HCT116 (cell line): ENCODE measurements at regions not wholly inside any gene's neighbourhood (a gene's known extent, or its start where the extent isn't known, plus 50 kb on each side); places are given as distances from the start of the nearest gene placed in this dataset.

Experiments
- ATAC-seq: fragments of 200-7000 bp; cut with Tn5 transposase; 2 replicates; pipeline ENCODE4 v1.9.1; 2020; ENCODE audit warnings: mild to moderate bottlenecking, moderate library complexity
- BruUV-seq: library from RNA; stranded (reverse); fragments of 400-500 nt; replicated peaks from 2 replicates; lab custom pipeline; 2021; lab: Mats Ljungman, UMichigan
- CTCF ChIA-PET: fragments of 300-600 bp; sonication (Branson Sonifier 250); formaldehyde crosslinking; loops from one replicate; lab custom pipeline; 2021; ENCODE audit warnings: antibody characterized with exemption; lab: Charles Lee
- POLR2A ChIA-PET: fragments of 300-600, 350-600 bp; sonication (Branson Sonifier 250); formaldehyde crosslinking; loops from one replicate; lab custom pipeline; 2021; ENCODE audit warnings: antibody characterized with exemption; lab: Charles Lee
- RAD21 ChIA-PET, 2 experiments: fragments of 300-600 bp; sonication (Branson Sonifier 250); formaldehyde crosslinking; loops; one replicate each; lab custom pipeline; 2023; ENCODE audit warnings: low total read pairs in 2 of 2; ENCODE audit not compliant: uncharacterized antibody in 2 of 2, unreplicated experiment in 2 of 2, low non-redundant PET in 1 of 2; lab: Charles Lee
- DNase-seq: peaks from one replicate; pipeline ENCODE4 v3.0.0-alpha.2; 2010; ENCODE audit warnings: low read depth, low spot score
- H2AFZ ChIP-seq: fragments of 200-600 bp; shearing (Covaris generic), sonication (generic); 2 replicates; pipeline ENCODE4 v1.6.1; 2017; ENCODE audit warnings: low read depth, mixed run types, mixed read lengths, antibody characterized with exemption, low read length; ENCODE audit not compliant: poor library complexity, severe bottlenecking
- H3K27ac ChIP-seq: 2 replicates; pipeline ENCODE4 v1.5.1; 2012; ENCODE audit warnings: low read depth, low read length
- H3K27me3 ChIP-seq: fragments of 200-600 bp; sonication (generic); 2 replicates; pipeline ENCODE4 v1.6.1; 2016; ENCODE audit warnings: mixed run types, low read length, mixed read lengths; ENCODE audit not compliant: insufficient read depth
- H3K36me3 ChIP-seq, 2 experiments: fragments of 200-500 bp in 1 of 2; fragments of 200-600 bp in 1 of 2; sonication (Bioruptor generic) in 1 of 2; sonication (generic) in 1 of 2; 2 replicates each; pipeline versions ENCODE4 v1.5.1 to v1.6.1; 2014 to 2016; ENCODE audit warnings: low read length in 2 of 2, inconsistent platforms in 1 of 2, mixed read lengths in 1 of 2, mixed run types in 1 of 2; ENCODE audit not compliant: insufficient read depth in 2 of 2, control insufficient read depth in 1 of 2
- H3K4me1 ChIP-seq, 2 experiments: fragments of 200-600 bp in 1 of 2; sonication (generic) in 1 of 2; 2 replicates each; pipeline versions ENCODE4 v1.5.1 to v1.6.1; 2012 to 2017; ENCODE audit warnings: low read length in 2 of 2, inconsistent platforms in 1 of 2, mild to moderate bottlenecking in 1 of 2, mixed read lengths in 1 of 2, mixed run types in 1 of 2, moderate library complexity in 1 of 2; ENCODE audit not compliant: insufficient read depth in 2 of 2, control insufficient read depth in 1 of 2
- H3K4me2 ChIP-seq: fragments of 200-600 bp; sonication (generic); 2 replicates; pipeline ENCODE4 v1.6.1; 2017; ENCODE audit warnings: mixed run types, low read length, mixed read lengths
- H3K4me3 ChIP-seq, 2 experiments: fragments of 200-600 bp in 1 of 2; sonication (generic) in 1 of 2; replicated peaks in 1 of 2; 2 replicates each; pipeline ENCODE4 v1.5.1; 2011 to 2016; ENCODE audit warnings: low read length in 2 of 2, control low read depth in 1 of 2, low read depth in 1 of 2, mild to moderate bottlenecking in 1 of 2, mixed read lengths in 1 of 2, mixed run types in 1 of 2
- H3K79me2 ChIP-seq: fragments of 200-600 bp; sonication (generic); 2 replicates; pipeline ENCODE4 v1.6.1; 2017; ENCODE audit warnings: mild to moderate bottlenecking, mixed run types, low read length, moderate library complexity, mixed read lengths; ENCODE audit not compliant: insufficient read depth
- H3K9ac ChIP-seq: fragments of 200-600 bp; sonication (generic); 2 replicates; pipeline ENCODE4 v1.6.1; 2016; ENCODE audit warnings: low read length, mixed read lengths
- H3K9me2 ChIP-seq: fragments of 200-600 bp; sonication (generic), shearing (Covaris generic); 2 replicates; pipeline ENCODE4 v1.6.1; 2017; ENCODE audit warnings: mixed run types, mild to moderate bottlenecking, moderate library complexity; ENCODE audit not compliant: insufficient read depth
- H3K9me3 ChIP-seq, 2 experiments: fragments of 200-500 bp in 1 of 2; fragments of 200-600 bp in 1 of 2; sonication (Bioruptor generic) in 1 of 2; sonication (generic) in 1 of 2; 2 replicates each; pipeline ENCODE4 v1.6.1; 2014 to 2017; ENCODE audit warnings: low read length in 2 of 2, mixed read lengths in 2 of 2, inconsistent platforms in 1 of 2, low read depth in 1 of 2, mild to moderate bottlenecking in 1 of 2, mixed run types in 1 of 2, moderate library complexity in 1 of 2; ENCODE audit not compliant: control insufficient read depth in 1 of 2, insufficient read depth in 1 of 2
- H4K20me1 ChIP-seq: fragments of 200-600 bp; sonication (generic), shearing (Covaris generic); 2 replicates; pipeline ENCODE4 v1.6.1; 2017; ENCODE audit warnings: mixed run types, mild to moderate bottlenecking, moderate library complexity; ENCODE audit not compliant: insufficient read depth
- CEBPB ChIP-seq: IDR thresholded peaks from 2 replicates; pipeline ENCODE4 v1.6.1; 2012; ENCODE audit warnings: low read depth
- EGR1 ChIP-seq: IDR thresholded peaks from 2 replicates; pipeline ENCODE4 v1.6.1; 2012; ENCODE audit warnings: low read depth
- ELF1 ChIP-seq: IDR thresholded peaks from 2 replicates; pipeline ENCODE4 v1.6.1; 2012; ENCODE audit warnings: low read depth, borderline replicate concordance
- EZH2 ChIP-seq: fragments of 200-600 bp; sonication (generic); IDR thresholded peaks from 2 replicates; pipeline ENCODE4 v1.6.1; 2017; ENCODE audit warnings: antibody characterized with exemption, mixed run types
- FOSL1 ChIP-seq: IDR thresholded peaks from 2 replicates; pipeline ENCODE4 v1.6.1; 2012; ENCODE audit warnings: low read depth
- JUND ChIP-seq: IDR thresholded peaks from 2 replicates; pipeline ENCODE4 v1.6.1; 2012
- POLR2AphosphoS5 ChIP-seq: IDR thresholded peaks from 2 replicates; pipeline ENCODE4 v1.6.1; 2011; ENCODE audit warnings: mild to moderate bottlenecking, low read depth, low read length, moderate library complexity
- SIN3A ChIP-seq: IDR thresholded peaks from 2 replicates; pipeline ENCODE4 v1.6.1; 2012; ENCODE audit warnings: low read depth
- SRF ChIP-seq: IDR thresholded peaks from 2 replicates; pipeline ENCODE4 v1.6.1; 2012; ENCODE audit warnings: low read depth
- TCF7L2 ChIP-seq: IDR thresholded peaks from 2 replicates; pipeline ENCODE4 v1.7.0; 2011; ENCODE audit warnings: borderline replicate concordance, inconsistent platforms; ENCODE audit not compliant: insufficient read depth, insufficient read length; ENCODE audit errors: extremely low read depth
- YY1 ChIP-seq: IDR thresholded peaks from 2 replicates; pipeline ENCODE4 v1.6.1; 2011; ENCODE audit warnings: low read length, low read depth, moderate library complexity, mild to moderate bottlenecking; ENCODE audit not compliant: insufficient replicate concordance; ENCODE audit errors: extremely low read depth
- ZFX ChIP-seq: fragments of 450-650 bp; IDR thresholded peaks from 2 replicates; pipeline ENCODE4 v1.6.1; 2017
- ZNF274 ChIP-seq: fragments of 200-500 bp; sonication (Bioruptor generic); IDR thresholded peaks from 2 replicates; pipeline ENCODE4 v1.6.1; 2014; ENCODE audit warnings: mild to moderate bottlenecking, low read depth, low read length, inconsistent platforms
- intact Hi-C: fragments of 100-400 bp; cut with micrococcal nuclease; formaldehyde crosslinking; loops from 2 replicates; pipeline ENCODE4 v1.10.0; 2022
- TF ChIP-seq, protein P1 (sequence below): IDR thresholded peaks from 2 replicates; pipeline ENCODE4 v1.6.1; 2011; ENCODE audit warnings: mild to moderate bottlenecking, low read length, moderate library complexity; ENCODE audit not compliant: insufficient replicate concordance; ENCODE audit errors: extremely low read depth

DNA sequence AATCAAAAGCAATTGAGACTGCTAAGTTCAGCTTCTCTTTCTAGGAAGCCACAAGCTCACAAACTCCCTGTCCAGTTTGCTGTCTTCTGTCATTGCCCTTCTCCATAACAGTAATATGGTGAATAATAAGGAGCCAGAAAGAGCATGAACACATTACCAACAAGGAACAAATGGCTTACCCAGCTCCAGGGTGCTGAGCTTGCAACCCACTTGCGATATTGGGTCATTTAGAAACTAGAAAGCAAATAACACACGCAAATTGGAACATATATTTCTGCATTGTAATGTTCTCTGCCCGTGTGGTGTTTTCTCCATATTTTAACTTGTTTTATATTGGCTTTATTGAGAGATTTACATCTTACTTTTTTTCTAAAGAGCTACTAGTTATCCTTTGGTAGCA is 325.3 kb downstream of the GBE1 start:
- intact Hi-C loops = no loop called here
- Histone ChIP-seq H3K36me3 (no peaks in the 10 kb centered on the region), H3K9me3 (no peaks in the 10 kb centered on the region)
- POLR2A ChIA-PET = no interaction called here
- no peak for TF ChIP-seq ZFX
- TF ChIP-seq, all 23 proteins: peak for 0
- Histone ChIP-seq H3K27ac (no peak overlapping the region), H3K9me2 (no peaks in the 10 kb centered on the region), H3K9ac (no peak overlapping the region), H3K4me2 (no peak overlapping the region), H3K79me2 (no peaks in the 10 kb centered on the region), H3K4me1 (no peaks in the 10 kb centered on the region), H2AFZ (no peak overlapping the region), H3K4me3 (no peak overlapping the region), H4K20me1 (no peaks in the 10 kb centered on the region), H3K27me3 (peaks cover 10% of the 10 kb centered on the region; the same call in 1 of the 2 replicates)
- no TSS peak for BruUV-seq
- ChIA-PET RAD21 (no interaction called here), CTCF (no interaction called here)
- DNase-seq (no peak), ATAC-seq (no peak)

DNA sequence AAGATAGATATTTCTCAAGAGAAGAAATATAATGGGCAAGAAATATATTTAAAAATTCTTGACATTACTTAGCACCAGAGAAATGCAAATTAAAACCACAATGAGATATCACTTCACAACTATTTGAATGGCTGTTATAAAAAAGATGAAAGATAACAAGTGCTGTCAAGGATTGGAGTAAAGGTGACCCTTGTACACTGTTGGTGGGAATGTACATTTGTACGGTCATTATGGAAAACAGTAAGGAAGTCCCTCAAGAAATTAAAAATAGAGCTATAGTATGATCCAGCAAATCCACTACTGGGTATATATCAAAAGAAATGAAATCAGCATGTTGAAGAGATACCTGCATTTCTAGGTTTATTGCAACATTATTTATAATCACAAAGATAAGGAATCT is 326.4 kb downstream of the GBE1 start:
- no TSS peak for BruUV-seq

More for the DNA sequence above, 326.4 kb downstream of the GBE1 start:
- Histone ChIP-seq H2AFZ (no peak overlapping the region), H3K9ac (no peak overlapping the region), H3K9me2 (no peaks in the 10 kb centered on the region), H3K4me3 (no peak overlapping the region), H3K4me2 (no peak overlapping the region), H3K27ac (no peak overlapping the region), H3K9me3 (no peaks in the 10 kb centered on the region), H3K36me3 (no peaks in the 10 kb centered on the region), H3K4me1 (no peaks in the 10 kb centered on the region), H4K20me1 (no peaks in the 10 kb centered on the region), H3K27me3 (peaks cover 10% of the 10 kb centered on the region; the same call in 1 of the 2 replicates), H3K79me2 (no peaks in the 10 kb centered on the region)
- no peak for ATAC-seq
- intact Hi-C loops = no loop called here
- no peak for DNase-seq
- CTCF ChIA-PET = no interaction called here
- POLR2A ChIA-PET = no interaction called here
- RAD21 ChIA-PET = no interaction called here
- TF ChIP-seq SIN3A (no peak), ELF1 (no peak), CEBPB (no peak), ZNF274 (no peak), EZH2 (no peak), JUND (no peak), POLR2AphosphoS5 (no peak), YY1 (no peak), ZFX (no peak), FOSL1 (no peak), TCF7L2 (no peak), SRF (no peak), EGR1 (no peak)
- TF ChIP-seq, protein P1, sequence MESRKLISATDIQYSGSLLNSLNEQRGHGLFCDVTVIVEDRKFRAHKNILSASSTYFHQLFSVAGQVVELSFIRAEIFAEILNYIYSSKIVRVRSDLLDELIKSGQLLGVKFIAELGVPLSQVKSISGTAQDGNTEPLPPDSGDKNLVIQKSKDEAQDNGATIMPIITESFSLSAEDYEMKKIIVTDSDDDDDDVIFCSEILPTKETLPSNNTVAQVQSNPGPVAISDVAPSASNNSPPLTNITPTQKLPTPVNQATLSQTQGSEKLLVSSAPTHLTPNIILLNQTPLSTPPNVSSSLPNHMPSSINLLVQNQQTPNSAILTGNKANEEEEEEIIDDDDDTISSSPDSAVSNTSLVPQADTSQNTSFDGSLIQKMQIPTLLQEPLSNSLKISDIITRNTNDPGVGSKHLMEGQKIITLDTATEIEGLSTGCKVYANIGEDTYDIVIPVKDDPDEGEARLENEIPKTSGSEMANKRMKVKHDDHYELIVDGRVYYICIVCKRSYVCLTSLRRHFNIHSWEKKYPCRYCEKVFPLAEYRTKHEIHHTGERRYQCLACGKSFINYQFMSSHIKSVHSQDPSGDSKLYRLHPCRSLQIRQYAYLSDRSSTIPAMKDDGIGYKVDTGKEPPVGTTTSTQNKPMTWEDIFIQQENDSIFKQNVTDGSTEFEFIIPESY = no peak
- TF ChIP-seq, all 23 proteins: peak for 0
